IMR-90 (cell line): ENCODE measurements at regions not wholly inside any gene's neighbourhood (a gene's known extent, or its start where the extent isn't known, plus 50 kb on each side); places are given as distances from the start of the nearest gene placed in this dataset.

Experiments used
- ATAC-seq: fragments of 200-7000 bp; cut with Tn5 transposase; 2 replicates; pipeline ENCODE4 v1.9.1; 2020; ENCODE audit warnings: low read depth, mild to moderate bottlenecking, moderate library complexity
- BruUV-seq: library from RNA; stranded (reverse); fragments of 400-500 nt; replicated peaks from 2 replicates; lab custom pipeline; 2021; lab: Mats Ljungman, UMichigan
- CTCF ChIA-PET: fragments of 300-600 bp; formaldehyde crosslinking; extraction: SDS; loops from one replicate; lab custom pipeline; 2021; ENCODE audit warnings: antibody characterized with exemption; lab: Yijun Ruan, JAX
- POLR2A ChIA-PET: fragments of 300-600 bp; sonication (Branson Sonifier 250); formaldehyde crosslinking; loops from one replicate; lab custom pipeline; 2022; ENCODE audit warnings: antibody characterized with exemption; ENCODE audit not compliant: unreplicated experiment; lab: Charles Lee
- DNase-seq: peaks from one replicate; pipeline ENCODE4 v3.0.0; 2013
- H2AFZ ChIP-seq: replicated peaks from 2 replicates; pipeline ENCODE3; 2013; ENCODE audit warnings: low read length, mild to moderate bottlenecking; ENCODE audit not compliant: poor library complexity
- H2AK5ac ChIP-seq: 2 replicates; pipeline ENCODE4 v1.6.1; 2013; ENCODE audit warnings: low read depth, low read length, inconsistent platforms
- H2AK9ac ChIP-seq: replicated peaks from 2 replicates; pipeline ENCODE3; 2013; ENCODE audit warnings: mild to moderate bottlenecking, low read depth, low read length, moderate library complexity; ENCODE audit not compliant: poor library complexity
- H2BK120ac ChIP-seq: 2 replicates; pipeline ENCODE4 v1.6.1; 2013; ENCODE audit warnings: low read depth, low read length, inconsistent platforms
- H2BK15ac ChIP-seq: 3 replicates; pipeline ENCODE4 v1.6.1; 2013; ENCODE audit warnings: low read depth, low read length, inconsistent platforms
- H2BK20ac ChIP-seq: 2 replicates; pipeline ENCODE4 v1.6.1; 2013; ENCODE audit warnings: low read depth, mild to moderate bottlenecking, inconsistent platforms, low read length, moderate library complexity
- H2BK5ac ChIP-seq: 2 replicates; pipeline ENCODE4 v1.6.1; 2013; ENCODE audit warnings: mild to moderate bottlenecking, low read depth, low read length, inconsistent platforms; ENCODE audit not compliant: poor library complexity, severe bottlenecking
- H3K14ac ChIP-seq: replicated peaks from 2 replicates; pipeline ENCODE4 v1.6.1; 2013; ENCODE audit warnings: low read depth, low read length, inconsistent platforms
- H3K18ac ChIP-seq: 2 replicates; pipeline ENCODE4 v1.6.1; 2013; ENCODE audit warnings: low read depth, low read length, control low read depth
- H3K23ac ChIP-seq: 2 replicates; pipeline ENCODE4 v1.6.1; 2013; ENCODE audit warnings: low read depth, low read length, inconsistent platforms
- H3K27ac ChIP-seq: 2 replicates; pipeline ENCODE4 v1.5.1; 2013; ENCODE audit warnings: mild to moderate bottlenecking, control low read depth, low read length; ENCODE audit not compliant: insufficient read depth
- H3K27me3 ChIP-seq: 2 replicates; pipeline ENCODE4 v1.6.1; 2013; ENCODE audit warnings: low read length; ENCODE audit not compliant: control insufficient read depth, insufficient read depth
- H3K36me3 ChIP-seq: 2 replicates; pipeline ENCODE4 v1.6.1; 2013; ENCODE audit warnings: low read length, mixed read lengths; ENCODE audit not compliant: control insufficient read depth, insufficient read depth
- H3K4ac ChIP-seq: 2 replicates; pipeline ENCODE4 v1.6.1; 2013; ENCODE audit warnings: low read depth, low read length, inconsistent platforms
- H3K4me1 ChIP-seq: 2 replicates; pipeline ENCODE4 v1.6.1; 2013; ENCODE audit warnings: low read length, mixed read lengths; ENCODE audit not compliant: control insufficient read depth, insufficient read depth
- H3K4me2 ChIP-seq: 2 replicates; pipeline ENCODE4 v1.6.1; 2013; ENCODE audit warnings: low read depth, mild to moderate bottlenecking, control low read depth, low read length, moderate library complexity
- H3K4me3 ChIP-seq: 2 replicates; pipeline ENCODE4 v1.5.1; 2013; ENCODE audit warnings: low read depth, mild to moderate bottlenecking, control low read depth, low read length, moderate library complexity; ENCODE audit not compliant: insufficient read depth
- H3K56ac ChIP-seq: 2 replicates; pipeline ENCODE4 v1.6.1; 2013; ENCODE audit warnings: low read length, inconsistent platforms; ENCODE audit not compliant: insufficient read depth; ENCODE audit errors: extremely low read depth
- H3K79me1 ChIP-seq, 2 experiments: 2 replicates each; pipeline ENCODE4 v1.6.1; 2013; ENCODE audit warnings: low read length in 2 of 2, inconsistent platforms in 1 of 2, low read depth in 1 of 2
- H3K9ac ChIP-seq: 2 replicates; pipeline ENCODE4 v1.6.1; 2013; ENCODE audit warnings: low read depth, low read length, control low read depth
- H3K9me1 ChIP-seq: 2 replicates; pipeline ENCODE4 v1.6.1; 2013; ENCODE audit warnings: low read length, inconsistent platforms; ENCODE audit not compliant: insufficient read depth
- H3K9me3 ChIP-seq: 2 replicates; pipeline ENCODE4 v1.6.1; 2013; ENCODE audit warnings: low read length; ENCODE audit not compliant: control insufficient read depth, insufficient read depth
- H4K20me1 ChIP-seq: 2 replicates; pipeline ENCODE4 v1.6.1; 2013; ENCODE audit warnings: low read length, inconsistent platforms; ENCODE audit not compliant: insufficient read depth
- H4K5ac ChIP-seq: 2 replicates; pipeline ENCODE4 v1.6.1; 2013; ENCODE audit warnings: mild to moderate bottlenecking, low read depth, low read length, control low read depth
- H4K8ac ChIP-seq, 2 experiments: 2 replicates each; pipeline ENCODE4 v1.6.1; 2013; ENCODE audit warnings: low read depth in 2 of 2, low read length in 2 of 2, control low read depth in 1 of 2, inconsistent platforms in 1 of 2
- H4K91ac ChIP-seq: 2 replicates; pipeline ENCODE4 v1.6.1; 2013; ENCODE audit warnings: low read depth, low read length, inconsistent platforms; ENCODE audit not compliant: insufficient read depth
- BHLHE40 ChIP-seq: fragments of 150-350 bp; IDR thresholded peaks from 2 replicates; pipeline ENCODE4 v1.6.1; 2016; ENCODE audit warnings: mild to moderate bottlenecking, low read depth, low read length
- CEBPB ChIP-seq: IDR thresholded peaks from 2 replicates; pipeline ENCODE4 v1.6.1; 2012; ENCODE audit warnings: low read depth, low read length, improper control_type of control experiment
- FOS ChIP-seq: fragments of 150-350 bp; IDR thresholded peaks from 2 replicates; pipeline ENCODE4 v1.6.1; 2016; ENCODE audit warnings: low read depth, low read length
- MXI1 ChIP-seq: IDR thresholded peaks from 2 replicates; pipeline ENCODE4 v1.6.1; 2012; ENCODE audit warnings: low read depth, mild to moderate bottlenecking, low read length, moderate library complexity, borderline replicate concordance
- NFE2L2 ChIP-seq: fragments of 150-350 bp; IDR thresholded peaks from 2 replicates; pipeline ENCODE4 v1.6.1; 2016; ENCODE audit warnings: low read depth, mild to moderate bottlenecking, low read length
- POLR2A ChIP-seq: IDR thresholded peaks from 2 replicates; pipeline ENCODE4 v1.6.1; 2012; ENCODE audit warnings: mild to moderate bottlenecking, low read depth, low read length
- RCOR1 ChIP-seq: IDR thresholded peaks from 2 replicates; pipeline ENCODE4 v1.6.1; 2012; ENCODE audit warnings: mild to moderate bottlenecking, low read length, improper control_type of control experiment; ENCODE audit not compliant: insufficient replicate concordance
- RFX5 ChIP-seq: IDR thresholded peaks from 2 replicates; pipeline ENCODE4 v1.8.0; 2012; ENCODE audit warnings: low read depth, mild to moderate bottlenecking, low read length, moderate library complexity
- WGBS, 2 experiments: methylation state at CpG; one replicate each; pipeline versions ENCODE4 v1.1.5 to v1.1.7; 2013; ENCODE audit warnings: missing lambda C conversion rate in 2 of 2; ENCODE audit not compliant: insufficient read length in 1 of 2; ENCODE audit errors: extremely low coverage in 2 of 2; 5-methylcytosine and 5-hydroxymethylcytosine counted together
- dilution Hi-C: fragments of 300-500 bp; cut with HindIII; formaldehyde crosslinking; loops from one replicate; pipeline ENCODE4 v1.14.3; 2018; ENCODE audit warnings: low sequenced_read_pairs; ENCODE audit not compliant: unreplicated experiment
- in situ Hi-C: fragments of 300-500 bp; cut with MboI; formaldehyde crosslinking; loops from 3 replicates; pipeline ENCODE4 v1.14.3; 2019; ENCODE audit warnings: low sequenced_read_pairs, inconsistent platforms, mixed read lengths
- intact Hi-C: fragments of 100-400 bp; cut with micrococcal nuclease; formaldehyde crosslinking; loops from 2 replicates; pipeline ENCODE4 v1.10.0; 2022

DNA sequence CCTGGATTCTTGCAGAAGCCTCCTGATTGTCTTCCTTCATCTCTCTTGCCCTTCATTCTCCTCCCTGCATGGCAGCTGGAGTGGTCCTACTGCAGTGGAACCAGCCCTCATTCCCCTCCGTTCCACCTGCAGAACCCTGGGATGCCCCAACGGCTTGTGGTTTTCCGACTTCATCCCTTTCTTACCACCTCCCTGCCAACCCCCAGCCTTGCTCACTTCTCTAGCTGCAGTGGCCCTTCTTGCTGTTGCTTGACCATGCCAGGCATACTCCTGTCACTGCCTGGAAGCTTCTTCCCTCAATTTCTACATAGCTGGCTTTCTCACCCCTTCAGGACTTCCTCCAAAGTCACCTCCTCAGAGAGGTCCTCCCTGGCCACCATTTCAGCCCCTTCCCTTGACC is 123.3 kb downstream of the BEGAIN start:
- Histone ChIP-seq H4K20me1 (peaks cover 7% of the 10 kb centered on the region; the same call in 1 of the 2 replicates), H3K14ac (no peak overlapping the region), H3K18ac (no peak overlapping the region), H2BK15ac (no peak overlapping the region), H3K56ac (no peak overlapping the region), H3K79me1 (no peaks in the 10 kb centered on the region), H3K9me3 (no peaks in the 10 kb centered on the region), H3K9ac (no peak overlapping the region), H3K27ac (no peak overlapping the region), H4K91ac (no peak overlapping the region), H4K5ac (no peak overlapping the region), H2AK9ac (no peak overlapping the region), H2BK5ac (no peak overlapping the region), H3K27me3 (peaks cover 2% of the 10 kb centered on the region; the same call in 1 of the 2 replicates), H3K4me3 (no peak overlapping the region), H3K4me2 (no peak overlapping the region), H3K23ac (no peak overlapping the region), H3K4ac (no peak overlapping the region), H3K36me3 (peaks cover 1% of the 10 kb centered on the region; the same call in 1 of the 2 replicates), H2AK5ac (no peak overlapping the region), H4K8ac (no peak overlapping the region), H3K9me1 (no peaks in the 10 kb centered on the region), H3K4me1 (no peaks in the 10 kb centered on the region), H2BK120ac (no peak overlapping the region), H2BK20ac (no peak overlapping the region), H2AFZ (no peak overlapping the region)
- ChIA-PET POLR2A (no interaction called here), CTCF (no interaction called here)
- in situ Hi-C loops, result no loop called here
- 86% methylated on average over 3 of the region's 3 CpGs; no CpG with 5 or more reads in 1 of the 2 experiments for WGBS, 2 experiments
- dilution Hi-C loops, result no loop called here
- no TSS peak for BruUV-seq
- intact Hi-C loops, result no loop called here
- DNase-seq, result no peak
- ATAC-seq, result no peak
- no peak for TF ChIP-seq CEBPB
- no peak for TF ChIP-seq BHLHE40
- no peak for TF ChIP-seq RCOR1
- no peak for TF ChIP-seq POLR2A
- TF ChIP-seq NFE2L2, result no peak
- no peak for TF ChIP-seq MXI1
- no peak for TF ChIP-seq RFX5
- no peak for TF ChIP-seq FOS
